HepG2 (cell line): ENCODE measurements at regions not wholly inside any gene's neighbourhood (a gene's known extent, or its start where the extent isn't known, plus 50 kb on each side); places are given as distances from the start of the nearest gene placed in this dataset.
A peak's percentile ranks its signal among the peaks of the same experiment; 100 is the strongest.

ENCODE experiments used
- ATF7 ChIP-seq, 2 experiments: fragments of 450-650 bp in 1 of 2; sonication (generic) in 1 of 2; formaldehyde crosslinking in 1 of 2; IDR thresholded peaks; 2 replicates each; pipeline versions ENCODE4 v1.4.0 to v1.6.1; 2016 to 2020; ENCODE audit warnings: antibody characterized with exemption in 1 of 2, mild to moderate bottlenecking in 1 of 2, missing genetic modification reagents in 1 of 2
- CREM ChIP-seq, 2 experiments: sonication (generic) in 1 of 2; formaldehyde crosslinking in 1 of 2; IDR thresholded peaks; 2 replicates each; pipeline versions ENCODE4 v1.4.0 to v1.6.1; 2016 to 2020; ENCODE audit warnings: antibody characterized with exemption in 1 of 2, mild to moderate bottlenecking in 1 of 2, missing genetic modification reagents in 1 of 2
- DPF2 ChIP-seq: sonication (generic); formaldehyde crosslinking; IDR thresholded peaks from 2 replicates; pipeline ENCODE4 v1.4.0; 2020; ENCODE audit warnings: mild to moderate bottlenecking, low read depth, missing genetic modification reagents, borderline replicate concordance
- FOXA1 ChIP-seq, 2 experiments: fragments of 450-650 bp in 1 of 2; sonication (generic) in 1 of 2; formaldehyde crosslinking in 1 of 2; IDR thresholded peaks; 2 replicates each; pipeline versions ENCODE4 v1.4.0 to v1.6.1; 2016 to 2020; ENCODE audit warnings: missing genetic modification reagents in 1 of 2
- FOXP1 ChIP-seq, 2 experiments: fragments of 450-650 bp in 1 of 2; IDR thresholded peaks; 2 replicates each; pipeline ENCODE4 v1.6.1; 2017 to 2018; ENCODE audit warnings: antibody characterized with exemption in 1 of 2
- HNRNPL ChIP-seq: fragments of 200-400 bp; formaldehyde crosslinking; IDR thresholded peaks from 2 replicates; pipeline ENCODE4 v1.6.1; 2017; ENCODE audit warnings: mild to moderate bottlenecking, low read depth, low read length
- KDM6A ChIP-seq: IDR thresholded peaks from 2 replicates; pipeline ENCODE4 v1.6.1; 2016; ENCODE audit warnings: low read depth
- MIER3 ChIP-seq: IDR thresholded peaks from 2 replicates; pipeline ENCODE4 v1.6.1; 2016; ENCODE audit warnings: missing compliant biosample characterization, borderline replicate concordance
- NFIC ChIP-seq: IDR thresholded peaks from 2 replicates; pipeline ENCODE4 v1.6.1; 2012; ENCODE audit warnings: mild to moderate bottlenecking, low read length, inconsistent platforms
- NR2C2 ChIP-seq: sonication (generic); formaldehyde crosslinking; IDR thresholded peaks from 2 replicates; pipeline ENCODE4 v1.4.0; 2020; ENCODE audit warnings: missing genetic modification reagents, mild to moderate bottlenecking, moderate library complexity, borderline replicate concordance
- NR2F6 ChIP-seq, 2 experiments: IDR thresholded peaks; 2 replicates each; pipeline ENCODE4 v1.6.1; 2016; ENCODE audit warnings: antibody characterized with exemption in 1 of 2, mild to moderate bottlenecking in 1 of 2
- PAXIP1 ChIP-seq: sonication (generic); formaldehyde crosslinking; conservative IDR thresholded peaks from 2 replicates; pipeline ENCODE4 v1.4.0; 2020; ENCODE audit warnings: mild to moderate bottlenecking, missing genetic modification reagents, moderate library complexity
- SAP130 ChIP-seq: IDR thresholded peaks from 2 replicates; pipeline ENCODE4 v1.6.1; 2016; ENCODE audit warnings: low read depth
- SMARCE1 ChIP-seq: fragments of 450-650 bp; IDR thresholded peaks from 2 replicates; pipeline ENCODE4 v1.6.1; 2017; ENCODE audit warnings: borderline replicate concordance
- SOX13 ChIP-seq, 3 experiments: fragments of 450-650 bp in 1 of 3; sonication (generic) in 1 of 3; formaldehyde crosslinking in 1 of 3; IDR thresholded peaks in 2 of 3; conservative IDR thresholded peaks in 1 of 3; 2 replicates each; pipeline versions ENCODE4 v1.5.0 to v1.6.1; 2016 to 2020; ENCODE audit warnings: antibody characterized with exemption in 1 of 3, mild to moderate bottlenecking in 1 of 3, missing compliant biosample characterization in 1 of 3, missing genetic modification reagents in 1 of 3, moderate library complexity in 1 of 3
- SOX5 ChIP-seq: IDR thresholded peaks from 2 replicates; pipeline ENCODE4 v1.6.1; 2016; ENCODE audit warnings: borderline replicate concordance
- SP5 ChIP-seq: IDR thresholded peaks from 2 replicates; pipeline ENCODE4 v1.6.1; 2016; ENCODE audit warnings: low read depth, borderline replicate concordance
- TBX3 ChIP-seq: fragments of 450-650 bp; IDR thresholded peaks from 2 replicates; pipeline ENCODE4 v1.6.1; 2017; ENCODE audit warnings: antibody characterized with exemption, mild to moderate bottlenecking, inconsistent platforms, borderline replicate concordance
- TEAD3 ChIP-seq: optimal IDR thresholded peaks from 2 replicates; pipeline ENCODE3; 2016; ENCODE audit warnings: borderline replicate concordance
- TRIM24 ChIP-seq: sonication (generic); formaldehyde crosslinking; IDR thresholded peaks from 2 replicates; pipeline ENCODE4 v1.8.0; 2022; ENCODE audit warnings: mild to moderate bottlenecking, missing genetic modification reagents
- ZBTB38 ChIP-seq: sonication (generic); formaldehyde crosslinking; IDR thresholded peaks from 2 replicates; pipeline ENCODE4 v1.5.1; 2020; ENCODE audit warnings: mild to moderate bottlenecking, missing genetic modification reagents
- ZBTB42 ChIP-seq: sonication (generic); formaldehyde crosslinking; IDR thresholded peaks from 2 replicates; pipeline ENCODE4 v1.5.0; 2020; ENCODE audit warnings: mild to moderate bottlenecking, missing genetic modification reagents
- ZNF232 ChIP-seq: sonication (generic); formaldehyde crosslinking; IDR thresholded peaks from 2 replicates; pipeline ENCODE4 v1.4.0; 2020; ENCODE audit warnings: missing genetic modification reagents, borderline replicate concordance
- ZNF264 ChIP-seq: sonication (generic); formaldehyde crosslinking; IDR thresholded peaks from 2 replicates; pipeline ENCODE4 v1.4.0; 2020; ENCODE audit warnings: missing genetic modification reagents
- ZNF557 ChIP-seq: sonication (generic); formaldehyde crosslinking; IDR thresholded peaks from 2 replicates; pipeline ENCODE4 v1.4.0; 2020; ENCODE audit warnings: missing genetic modification reagents
- ZNF761 ChIP-seq: sonication (generic); formaldehyde crosslinking; conservative IDR thresholded peaks from 2 replicates; pipeline ENCODE4 v1.4.0; 2020; ENCODE audit warnings: mild to moderate bottlenecking, missing genetic modification reagents
- TF ChIP-seq, protein P1 (sequence below): IDR thresholded peaks from 2 replicates; pipeline ENCODE4 v1.6.1; 2018; ENCODE audit warnings: missing genetic modification reagents

DNA sequence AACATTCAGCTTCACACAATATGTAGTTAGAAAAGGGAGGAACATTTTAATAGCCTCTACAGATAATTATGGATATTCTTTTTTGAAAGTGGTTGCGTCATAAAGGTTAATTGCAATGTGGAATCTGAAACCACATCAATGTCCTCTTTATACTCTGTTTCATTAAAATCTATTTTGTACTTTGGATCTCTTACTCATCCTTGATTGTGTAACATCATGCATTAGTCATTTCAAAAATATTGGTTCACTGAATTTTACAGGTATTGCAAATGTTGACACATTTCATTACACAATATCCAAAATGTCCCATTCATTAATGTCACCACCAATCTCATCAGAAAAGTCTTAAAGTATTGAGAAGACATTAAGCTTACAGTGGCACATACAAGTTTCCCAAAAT lies 62.7 kb upstream of the USP9X start (continued):
- TF ChIP-seq ATF7 (IDR thresholded peaks at IDR 0.05), result peak; percentile 78
- no peak for TF ChIP-seq ATF7 (CRISPR knock-in tag; IDR thresholded peaks at IDR 0.05)
- peak; percentile 48 for TF ChIP-seq SAP130
- TF ChIP-seq PAXIP1, result peak; percentile 63
- TF ChIP-seq NR2C2, result 0 out of 2 replicates have a peak, but pooled peaks have one; percentile 20
- no peak for TF ChIP-seq SOX13 (IDR thresholded peaks at IDR 0.05)
- 0 out of 4 replicates have a peak, but pooled peaks of 1 of the 2 experiments have one; percentile 39 for TF ChIP-seq SOX13 (CRISPR knock-in tag; conservative IDR thresholded peaks at IDR 0.05 in 1 of 2, IDR thresholded peaks at IDR 0.05 in 1 of 2)
- TF ChIP-seq FOXA1 (IDR thresholded peaks at IDR 0.05), result no peak
- TF ChIP-seq FOXA1 (CRISPR knock-in tag; IDR thresholded peaks at IDR 0.05), result peak; percentile 41; the same call in 1 of the 2 replicates
- no peak for TF ChIP-seq ZNF264 (CRISPR knock-in tag)
- TF ChIP-seq SOX5 (CRISPR knock-in tag), result peak; percentile 58; the same call in 1 of the 2 replicates
- TF ChIP-seq ZNF761 (CRISPR knock-in tag), result no peak
- no peak for TF ChIP-seq ZBTB38 (CRISPR knock-in tag)
- no peak for TF ChIP-seq ZNF557
- TF ChIP-seq TEAD3 (CRISPR knock-in tag), result peak; percentile 25
- peak; percentile 69; the same call in 1 of the 2 replicates for TF ChIP-seq DPF2 (CRISPR knock-in tag)
- TF ChIP-seq, protein P1, sequence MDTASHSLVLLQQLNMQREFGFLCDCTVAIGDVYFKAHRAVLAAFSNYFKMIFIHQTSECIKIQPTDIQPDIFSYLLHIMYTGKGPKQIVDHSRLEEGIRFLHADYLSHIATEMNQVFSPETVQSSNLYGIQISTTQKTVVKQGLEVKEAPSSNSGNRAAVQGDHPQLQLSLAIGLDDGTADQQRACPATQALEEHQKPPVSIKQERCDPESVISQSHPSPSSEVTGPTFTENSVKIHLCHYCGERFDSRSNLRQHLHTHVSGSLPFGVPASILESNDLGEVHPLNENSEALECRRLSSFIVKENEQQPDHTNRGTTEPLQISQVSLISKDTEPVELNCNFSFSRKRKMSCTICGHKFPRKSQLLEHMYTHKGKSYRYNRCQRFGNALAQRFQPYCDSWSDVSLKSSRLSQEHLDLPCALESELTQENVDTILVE (CRISPR knock-in tag), result 0 out of 2 replicates have a peak, but pooled peaks have one; percentile 45
- TF ChIP-seq NR2F6 (IDR thresholded peaks at IDR 0.05), result peak; percentile 55; the same call in 1 of the 2 replicates
- TF ChIP-seq NR2F6 (CRISPR knock-in tag; IDR thresholded peaks at IDR 0.05), result no peak
- 0 out of 2 replicates have a peak, but pooled peaks have one; percentile 51 for TF ChIP-seq SMARCE1
- no peak for TF ChIP-seq ZNF232
- no peak for TF ChIP-seq ZBTB42
- TF ChIP-seq HNRNPL, result no peak
- TF ChIP-seq CREM (IDR thresholded peaks at IDR 0.05), result peak; percentile 64; the same call in 1 of the 2 replicates
- no peak for TF ChIP-seq CREM (CRISPR knock-in tag; IDR thresholded peaks at IDR 0.05)
- 0 out of 2 replicates have a peak, but pooled peaks have one; percentile 12 for TF ChIP-seq KDM6A (CRISPR knock-in tag)
- TF ChIP-seq TRIM24 (CRISPR knock-in tag), result 0 out of 2 replicates have a peak, but pooled peaks have one; percentile 14
- peak; percentile 77; the same call in 1 of the 2 replicates for TF ChIP-seq NFIC
- 0 out of 2 replicates have a peak, but pooled peaks have one; percentile 34 for TF ChIP-seq TBX3
- TF ChIP-seq MIER3 (CRISPR knock-in tag), result 0 out of 2 replicates have a peak, but pooled peaks have one; percentile 31
- TF ChIP-seq FOXP1 (IDR thresholded peaks at IDR 0.05), result no peak
- TF ChIP-seq FOXP1 (CRISPR knock-in tag; IDR thresholded peaks at IDR 0.05), result peak; percentile 29; the same call in 1 of the 2 replicates
- 0 out of 2 replicates have a peak, but pooled peaks have one; percentile 10 for TF ChIP-seq SP5
